Peyer's patch (tissue), 4 donors: ENCODE measurements at regions not wholly inside any gene's neighbourhood (a gene's known extent, or its start where the extent isn't known, plus 50 kb on each side); places are given as distances from the start of the nearest gene placed in this dataset.

Source experiments
- POLR2A ChIP-seq, 2 donors: fragments of 450-650 bp; IDR thresholded peaks; one replicate each; pipeline ENCODE4 v1.5.1; 2017; ENCODE audit warnings: antibody characterized with exemption in 2 of 2, mild to moderate bottlenecking in 2 of 2, moderate library complexity in 2 of 2
- TF ChIP-seq, protein P1 (sequence below), 6 experiments: fragments of 450-650 bp in 4 of 6; fragments of 200-600 bp in 2 of 6; sonication (generic) in 1 of 6; IDR thresholded peaks; one replicate each; pipeline ENCODE4 v1.5.1; 2017 to 2019; ENCODE audit warnings: antibody characterized with exemption in 6 of 6, mild to moderate bottlenecking in 3 of 6, moderate library complexity in 1 of 6

DNA sequence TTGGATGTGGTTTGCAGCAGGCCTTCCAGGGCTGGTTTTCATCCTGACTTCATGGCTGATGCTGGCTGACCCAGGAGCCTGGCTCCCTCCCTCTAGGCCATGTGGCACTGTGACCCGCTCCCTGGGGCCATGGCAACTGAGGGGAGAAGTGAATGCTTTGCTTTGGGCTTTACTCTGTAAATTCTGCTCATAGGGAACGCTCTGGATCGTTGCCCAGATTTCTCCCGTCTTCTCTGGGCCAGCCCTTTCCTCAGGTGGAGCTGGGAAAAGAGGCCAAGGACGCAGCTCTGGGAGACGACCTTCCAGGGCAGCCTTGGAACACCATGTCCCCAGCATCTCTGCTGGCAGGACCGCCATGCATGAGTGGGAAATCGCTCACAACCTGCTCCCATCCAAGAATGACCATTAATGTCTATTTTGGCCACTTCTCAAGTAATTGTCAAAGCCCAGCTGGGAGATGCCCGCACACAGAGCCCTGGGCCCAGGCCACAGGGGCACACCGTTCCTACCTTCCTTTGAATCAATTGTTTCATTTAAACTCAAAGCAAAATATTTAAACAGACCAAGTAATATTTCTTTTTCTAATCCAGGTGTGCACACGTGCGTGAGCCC lies 321.8 kb downstream of the TEX29 start:
- TF ChIP-seq, protein P1, sequence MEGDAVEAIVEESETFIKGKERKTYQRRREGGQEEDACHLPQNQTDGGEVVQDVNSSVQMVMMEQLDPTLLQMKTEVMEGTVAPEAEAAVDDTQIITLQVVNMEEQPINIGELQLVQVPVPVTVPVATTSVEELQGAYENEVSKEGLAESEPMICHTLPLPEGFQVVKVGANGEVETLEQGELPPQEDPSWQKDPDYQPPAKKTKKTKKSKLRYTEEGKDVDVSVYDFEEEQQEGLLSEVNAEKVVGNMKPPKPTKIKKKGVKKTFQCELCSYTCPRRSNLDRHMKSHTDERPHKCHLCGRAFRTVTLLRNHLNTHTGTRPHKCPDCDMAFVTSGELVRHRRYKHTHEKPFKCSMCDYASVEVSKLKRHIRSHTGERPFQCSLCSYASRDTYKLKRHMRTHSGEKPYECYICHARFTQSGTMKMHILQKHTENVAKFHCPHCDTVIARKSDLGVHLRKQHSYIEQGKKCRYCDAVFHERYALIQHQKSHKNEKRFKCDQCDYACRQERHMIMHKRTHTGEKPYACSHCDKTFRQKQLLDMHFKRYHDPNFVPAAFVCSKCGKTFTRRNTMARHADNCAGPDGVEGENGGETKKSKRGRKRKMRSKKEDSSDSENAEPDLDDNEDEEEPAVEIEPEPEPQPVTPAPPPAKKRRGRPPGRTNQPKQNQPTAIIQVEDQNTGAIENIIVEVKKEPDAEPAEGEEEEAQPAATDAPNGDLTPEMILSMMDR (IDR thresholded peaks at IDR 0.05) = no peak
- TF ChIP-seq POLR2A (IDR thresholded peaks at IDR 0.05) = no peak
